UCSD-AML1 (cell line): ENCODE measurements at regions not wholly inside any gene's neighbourhood (a gene's known extent, or its start where the extent isn't known, plus 50 kb on each side); places are given as distances from the start of the nearest gene placed in this dataset.

Experiments
- DNase-seq: peaks from one replicate; lab custom pipeline; 2025; ENCODE audit not compliant: unreplicated experiment; lab: John Stamatoyannopoulos, UW

GRCh38 chr20:40414843-40415615, 274.0 kb downstream of the MAFB start:
- no peak for DNase-seq

DNA sequence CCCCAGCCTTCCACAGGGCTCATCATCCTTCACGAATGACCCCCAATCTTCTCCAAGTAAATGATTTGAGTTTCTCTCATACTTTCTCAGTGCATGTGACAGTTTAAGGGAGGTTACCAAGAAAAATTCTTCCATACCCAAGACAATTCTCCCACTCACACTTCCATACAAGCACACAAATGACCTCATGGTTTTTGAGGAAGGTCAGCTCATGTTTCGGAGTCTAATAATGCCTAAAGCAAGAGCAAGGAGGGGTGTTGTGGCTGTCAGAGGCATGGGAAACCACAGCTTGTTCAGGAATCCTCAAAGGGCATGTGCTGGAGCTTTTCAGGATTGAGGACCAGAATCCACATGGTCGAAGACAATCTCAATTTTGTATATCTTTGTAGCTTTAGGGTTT, 279.0 kb downstream of the MAFB start:
- no peak for DNase-seq

DNA sequence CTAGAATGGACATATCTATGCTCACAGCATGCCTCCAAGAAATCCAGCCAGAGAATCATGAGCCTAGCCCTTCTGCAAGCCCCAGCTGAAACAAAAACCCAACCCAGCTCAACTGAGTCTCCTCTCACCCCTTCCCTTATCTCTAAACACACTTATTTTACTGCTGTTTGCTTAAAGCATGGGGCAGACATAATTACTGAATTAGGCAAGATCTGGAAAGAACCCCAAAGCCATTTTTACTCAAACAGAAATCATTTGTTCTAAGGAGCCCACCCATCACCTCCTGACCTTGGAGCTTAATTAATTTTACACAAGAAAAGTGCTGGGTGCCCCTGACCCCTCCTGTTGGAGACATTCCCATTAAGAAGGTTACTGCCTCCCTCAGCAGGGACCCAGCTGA, 291.6 kb downstream of the MAFB start:
- DNase-seq, result no peak

DNA sequence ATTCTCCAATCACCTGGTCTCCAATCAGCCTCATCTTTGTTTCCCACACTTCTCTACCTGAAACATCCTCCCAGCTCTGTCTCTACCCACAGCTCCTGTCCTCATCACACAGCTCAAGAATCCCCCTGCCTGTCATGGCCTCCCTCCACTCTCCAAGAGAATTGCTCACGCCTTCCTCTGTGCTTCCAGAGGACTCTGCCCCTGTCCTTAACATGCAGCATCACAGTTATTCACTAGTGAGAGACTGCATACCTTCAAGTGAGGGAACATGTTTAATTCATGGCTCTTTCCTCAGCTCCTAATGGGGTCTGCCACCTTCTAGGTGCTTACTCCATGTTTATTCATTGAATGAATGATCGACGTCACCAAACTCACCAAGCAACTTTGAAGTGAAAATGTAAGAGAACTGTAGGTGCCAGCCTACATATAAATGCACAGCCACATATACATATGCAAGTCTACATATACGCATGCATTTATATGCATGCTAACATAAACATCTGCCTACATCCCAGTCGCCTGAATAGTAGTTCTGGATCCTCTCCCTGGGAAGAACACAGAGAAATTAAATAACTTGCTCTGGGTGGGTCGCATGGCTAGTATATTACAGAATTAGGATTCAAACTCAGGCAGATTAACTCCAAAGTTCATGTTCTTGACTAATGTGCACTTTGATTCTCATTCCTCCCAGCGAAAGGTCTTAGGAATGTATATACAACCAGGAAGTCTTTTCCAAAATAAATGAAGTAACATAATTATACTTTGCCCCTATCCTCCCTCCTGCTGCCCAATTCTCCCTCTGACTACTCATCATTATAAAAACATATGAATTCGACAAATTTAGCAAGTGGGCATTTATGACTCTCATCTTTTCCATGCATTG, 295.6 kb downstream of the MAFB start:
- DNase-seq, result no peak

- no peak for DNase-seq
Observed at GRCh38 chr20:40390654-40391053, 298.4 kb downstream of the MAFB start.

GRCh38 chr20:40370800-40371199, 318.2 kb downstream of the MAFB start:
- no peak for DNase-seq

- no peak for DNase-seq
Observed at GRCh38 chr20:40368876-40369275, 320.2 kb downstream of the MAFB start.

DNA sequence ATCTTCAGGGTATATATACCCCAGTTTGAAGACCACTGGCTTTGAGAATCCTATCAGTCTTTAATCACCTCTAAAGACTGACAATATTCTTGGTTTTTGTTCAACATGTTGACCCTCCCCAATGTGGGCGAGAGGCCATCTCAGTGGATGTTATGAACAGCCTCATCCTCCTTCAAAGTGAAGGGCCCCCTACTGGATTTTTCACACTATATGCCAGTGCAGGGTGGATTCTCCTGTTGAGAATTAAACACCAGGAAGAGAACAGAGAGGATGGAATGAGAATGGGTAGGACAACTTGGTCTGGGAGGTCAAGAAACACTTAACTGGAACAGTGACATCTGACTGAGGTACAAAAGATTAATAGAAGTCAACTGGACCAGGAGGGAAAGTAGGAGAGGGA, 327.1 kb downstream of the MAFB start:
- no peak for DNase-seq

DNA sequence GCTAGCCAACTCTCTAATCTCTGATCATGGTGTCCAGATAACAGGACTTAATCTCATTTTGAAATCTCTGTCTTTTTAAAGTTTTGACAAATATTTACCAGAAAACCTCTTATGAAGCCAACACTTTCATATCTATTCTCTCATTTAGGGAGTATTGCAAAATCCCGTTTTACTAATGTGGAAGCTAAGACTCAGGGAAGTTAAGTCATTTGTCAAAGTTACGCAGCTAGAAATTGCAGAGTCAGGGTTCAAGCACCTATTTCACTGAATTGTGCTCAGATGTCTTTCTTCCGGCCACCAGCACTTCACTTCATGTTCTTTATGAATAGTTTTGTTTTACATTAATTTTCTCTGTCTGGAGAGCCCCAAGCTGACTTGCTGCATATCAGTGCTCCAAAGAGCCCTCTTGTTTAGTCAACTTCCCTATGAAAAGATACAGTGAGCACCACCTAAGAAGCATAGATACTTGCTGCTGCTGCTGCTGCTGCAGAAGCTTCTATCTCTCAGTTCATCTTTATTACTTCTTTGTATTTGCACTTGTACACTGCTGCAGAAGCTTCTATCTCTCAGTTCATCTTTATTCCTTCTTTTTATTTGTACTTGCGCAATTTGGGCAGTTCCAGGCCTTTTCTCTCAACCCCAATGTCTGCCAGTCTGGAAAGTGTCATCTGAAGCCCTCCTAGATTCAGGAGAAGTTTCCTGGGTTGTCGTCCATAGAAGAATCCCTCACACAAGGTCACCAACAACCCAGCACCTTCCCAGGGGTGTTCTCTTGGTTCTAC, 329.7 kb downstream of the MAFB start:
- DNase-seq, result no peak

- no peak for DNase-seq
Observed at GRCh38 chr20:40354880-40355279, 334.2 kb downstream of the MAFB start.

- no peak for DNase-seq
Observed at GRCh38 chr20:40343390-40343789, 345.6 kb downstream of the MAFB start.

DNA sequence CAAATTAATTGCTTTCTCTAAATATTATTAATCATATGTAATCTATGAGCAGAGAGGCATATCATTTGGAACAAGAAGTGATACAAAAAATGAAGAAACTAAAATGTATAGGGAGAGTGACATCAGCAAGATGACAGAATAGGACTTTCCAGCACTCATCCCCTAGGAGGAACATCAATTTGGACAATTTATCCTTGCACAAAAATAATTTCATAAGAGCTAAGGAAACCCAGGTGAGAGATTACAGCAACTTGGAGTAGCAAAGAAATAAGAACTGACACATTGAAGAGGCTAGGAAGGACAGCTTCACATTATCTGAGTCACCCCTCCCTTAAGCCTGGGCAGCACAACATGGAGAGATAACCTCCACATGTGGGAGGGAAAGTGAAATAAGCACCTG, 347.5 kb downstream of the MAFB start:
- no peak for DNase-seq

GRCh38 chr20:40339661-40340449, 349.2 kb downstream of the MAFB start:
- DNase-seq, result no peak

DNA sequence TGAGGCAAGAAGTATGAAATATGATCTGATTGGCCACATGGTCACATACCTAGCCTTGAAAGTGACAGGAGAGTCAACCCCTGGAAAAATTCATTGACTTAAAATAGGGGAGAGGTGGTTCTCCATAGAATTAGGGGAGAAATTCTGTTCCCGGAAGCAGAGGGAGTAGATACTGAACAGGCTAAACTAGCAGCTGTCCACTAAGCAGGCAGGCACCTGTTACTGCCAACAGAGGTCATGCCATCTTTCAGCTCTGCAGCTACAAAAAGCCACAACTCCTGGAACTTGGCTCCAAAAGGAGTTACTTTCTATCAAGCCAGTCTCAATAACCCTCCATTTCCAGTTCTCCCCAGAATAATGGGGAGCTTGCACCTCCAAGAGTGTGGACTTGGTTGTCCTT, 352.5 kb downstream of the MAFB start:
- DNase-seq, result no peak

- DNase-seq, result no peak
Observed at GRCh38 chr20:40335901-40336351, 353.1 kb downstream of the MAFB start.

DNA sequence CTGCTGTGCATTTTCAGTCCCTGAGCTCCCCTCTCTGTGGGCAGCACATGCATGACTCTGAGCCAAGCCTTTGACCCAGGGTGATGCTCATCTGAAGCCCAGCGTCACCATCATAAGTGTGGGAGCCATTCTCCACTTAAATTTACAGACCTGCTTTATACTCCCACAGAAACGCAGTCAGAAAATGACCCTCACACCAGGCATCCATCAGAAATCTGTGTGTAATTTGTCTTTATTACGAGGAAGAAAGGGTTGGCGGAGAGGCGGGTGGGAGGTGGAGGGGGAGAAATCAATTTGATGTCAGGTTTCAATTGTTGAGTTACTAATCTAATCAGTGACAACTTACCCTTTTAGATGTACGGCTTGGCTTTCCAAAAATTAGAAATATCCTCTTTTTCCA, 353.6 kb downstream of the MAFB start:
- DNase-seq, result no peak

DNA sequence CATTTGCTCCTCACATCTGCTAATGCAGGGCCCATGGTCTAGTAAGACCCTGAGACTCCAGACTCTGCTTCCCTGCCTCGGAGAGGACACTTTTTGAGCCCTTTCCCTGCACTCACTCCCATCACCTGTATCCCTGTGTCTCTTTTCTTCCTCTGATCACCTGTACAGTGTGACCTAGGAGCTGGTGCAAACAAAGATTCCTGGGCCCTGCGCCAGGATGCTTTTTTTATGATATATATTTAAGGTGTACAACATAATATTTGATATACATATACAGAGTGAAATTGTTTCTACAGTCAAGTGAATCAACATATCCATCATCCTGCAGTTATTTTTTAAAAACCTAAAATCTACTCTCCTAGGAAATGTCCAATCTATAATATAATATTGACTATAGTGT, 355.4 kb downstream of the MAFB start:
- DNase-seq, result no peak

- DNase-seq, result no peak
Observed at GRCh38 chr20:40331807-40332560, 357.1 kb downstream of the MAFB start.

DNA sequence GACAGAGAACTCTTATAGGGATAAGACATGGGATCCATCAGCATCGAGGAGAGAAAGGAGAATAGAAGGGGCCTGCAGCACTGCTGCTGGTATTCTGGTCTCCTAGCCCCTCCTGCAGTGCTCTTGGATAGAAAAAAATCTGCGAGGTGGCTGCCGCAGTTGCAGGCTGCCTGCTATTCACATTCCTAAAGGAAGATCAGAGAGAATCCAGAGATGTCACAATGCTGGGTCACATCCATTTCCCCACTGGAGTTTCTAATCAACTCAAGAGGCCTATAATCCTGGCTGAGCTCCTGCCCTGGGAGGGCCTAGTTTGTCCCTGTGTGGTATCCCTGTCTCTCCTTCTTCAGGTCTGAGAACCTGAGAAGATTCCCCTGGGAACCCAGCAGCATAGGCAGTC, 357.8 kb downstream of the MAFB start:
- no peak for DNase-seq

DNA sequence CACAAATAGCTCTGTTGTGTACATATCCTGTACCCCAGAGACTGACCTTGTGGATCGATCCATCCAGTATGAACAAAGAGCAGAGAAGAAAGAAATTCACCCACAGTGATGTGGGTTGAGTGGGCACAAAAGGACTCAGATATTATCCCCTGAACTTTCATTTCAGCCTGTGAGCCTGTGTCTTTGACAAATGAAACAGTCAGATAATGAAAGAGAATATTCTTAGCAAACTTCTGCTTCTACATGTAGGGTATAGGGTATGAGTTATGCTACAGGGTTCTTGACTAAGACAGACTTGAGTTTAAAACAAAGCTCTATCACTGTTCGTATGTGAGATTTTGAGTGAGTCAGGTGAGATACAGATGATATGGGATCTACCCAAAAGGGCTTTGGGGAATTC, 359.7 kb downstream of the MAFB start:
- DNase-seq, result no peak
